ENCODE measurements at regions not wholly inside any gene's neighbourhood (a gene's known extent, or its start where the extent isn't known, plus 50 kb on each side); places are given as distances from the start of the nearest gene placed in this dataset.

DNA sequence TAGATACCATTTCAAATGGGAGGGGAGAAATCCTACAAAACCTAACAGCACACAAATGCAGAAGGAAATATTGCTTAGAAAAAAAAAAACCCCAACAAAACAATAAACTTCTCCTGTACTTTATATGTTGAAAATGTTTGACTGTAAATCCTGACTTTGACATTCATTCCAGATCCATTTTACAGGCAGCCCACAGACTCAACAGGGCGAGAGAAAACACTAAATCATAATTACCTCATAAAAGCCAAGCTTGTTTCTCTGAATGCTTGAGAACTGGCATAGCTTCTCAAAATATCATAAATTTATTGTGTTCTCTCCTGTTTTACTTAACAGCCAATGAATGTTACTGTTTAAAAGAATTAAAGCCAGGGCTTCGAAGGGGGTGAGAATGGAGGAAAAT lies 273.2 kb downstream of the CD83 start:
- no peak for TF ChIP-seq POLR2A (IDR thresholded peaks at IDR 0.05; ENCODE audit: low read length)
- no peak for TF ChIP-seq GATA1 (IDR thresholded peaks at IDR 0.05; ENCODE audit: low read depth, low read length)

Measured in erythroblast (primary cell).